ENCODE measurements at regions not wholly inside any gene's neighbourhood (a gene's known extent, or its start where the extent isn't known, plus 50 kb on each side); places are given as distances from the start of the nearest gene placed in this dataset.
"Not testable (repeated sequence)": the region's sequence is repeated elsewhere in the genome, so short reads cannot be mapped to it uniquely, and the experiment has no call there.

DNA sequence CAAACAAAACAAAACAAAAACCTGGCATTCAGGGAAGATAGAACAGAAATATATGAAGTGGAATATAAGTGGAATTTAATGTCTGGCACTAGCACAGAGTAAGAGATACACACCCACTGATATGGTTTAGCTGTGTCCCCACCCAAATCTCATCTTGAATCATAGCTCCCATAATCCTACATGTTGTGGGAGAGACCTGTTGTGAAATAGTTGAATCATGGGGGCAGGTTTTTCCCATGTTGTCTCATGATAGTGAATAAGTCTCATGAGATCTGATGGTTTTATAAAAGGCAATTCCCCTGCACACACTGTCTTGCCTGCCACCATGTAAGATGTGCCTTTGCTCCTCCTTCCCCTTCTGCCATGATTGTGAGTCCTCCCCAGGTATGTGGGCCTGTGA lies 200.1 kb upstream of the RGS17 start:
- not testable (repeated sequence) for TF ChIP-seq CTCF, EP300, POLR2A (IDR thresholded peaks at IDR 0.05)
